ENCODE measurements at regions not wholly inside any gene's neighbourhood (a gene's known extent, or its start where the extent isn't known, plus 50 kb on each side); places are given as distances from the start of the nearest gene placed in this dataset.

- TF ChIP-seq CTCF (IDR thresholded peaks at IDR 0.05): peak in 5 of 6 experiments; percentile 18 to 48 (median 38)
- TF ChIP-seq POLR2A (IDR thresholded peaks at IDR 0.05): no peak
- TF ChIP-seq POLR2AphosphoS5 (IDR thresholded peaks at IDR 0.05): no peak
Observed at GRCh38 chr15:66838671-66839239, 136.7 kb downstream of the SMAD6 start.

All from upper lobe of left lung (tissue), 4 donors.